NCI-H82 (cell line): ENCODE measurements at regions not wholly inside any gene's neighbourhood (a gene's known extent, or its start where the extent isn't known, plus 50 kb on each side); places are given as distances from the start of the nearest gene placed in this dataset.
"Not testable (repeated sequence)": the region's sequence is repeated elsewhere in the genome, so short reads cannot be mapped to it uniquely, and the experiment has no call there.

ENCODE experiments used
- DNase-seq: peaks from one replicate; lab custom pipeline; 2025; lab: John Stamatoyannopoulos, UW

DNA sequence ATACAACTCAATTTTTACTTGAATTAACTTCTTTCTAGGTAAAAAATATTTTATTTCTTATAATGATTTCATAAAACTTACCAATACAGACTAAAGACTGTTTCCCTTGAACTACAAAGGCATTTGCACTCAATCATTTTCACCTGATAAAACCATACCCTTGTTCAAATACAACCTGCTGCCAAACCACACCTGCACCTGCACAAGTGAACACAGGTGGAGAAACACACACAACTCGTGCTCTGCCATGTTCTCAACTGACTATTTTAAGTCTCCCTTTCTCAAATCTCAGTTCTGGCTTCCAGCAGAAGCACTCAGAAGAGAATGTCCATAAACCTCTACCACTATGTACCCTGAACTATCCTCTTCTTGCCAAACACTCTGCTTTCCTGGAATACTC, 1892.1 kb downstream of the MAT2B start:
- no peak for DNase-seq

DNA sequence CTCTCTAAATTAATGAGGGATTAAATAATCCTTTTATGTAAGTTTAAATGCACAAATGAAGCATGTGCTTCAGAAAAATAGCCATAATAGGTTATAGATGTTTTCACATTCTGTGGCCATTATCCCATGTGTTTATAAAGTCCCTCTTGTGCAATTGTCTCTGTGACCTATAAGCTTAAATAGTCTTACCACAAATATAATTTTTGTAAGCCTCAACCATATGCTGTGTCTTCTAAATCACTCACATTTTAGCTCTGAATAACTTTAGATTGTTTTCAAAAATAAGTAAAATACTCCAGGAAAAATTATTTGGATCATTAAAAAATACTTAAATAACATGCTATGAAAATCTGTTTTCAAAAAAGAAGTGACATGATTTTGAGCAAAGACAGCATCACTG, 1894.7 kb downstream of the MAT2B start:
- DNase-seq = no peak

DNA sequence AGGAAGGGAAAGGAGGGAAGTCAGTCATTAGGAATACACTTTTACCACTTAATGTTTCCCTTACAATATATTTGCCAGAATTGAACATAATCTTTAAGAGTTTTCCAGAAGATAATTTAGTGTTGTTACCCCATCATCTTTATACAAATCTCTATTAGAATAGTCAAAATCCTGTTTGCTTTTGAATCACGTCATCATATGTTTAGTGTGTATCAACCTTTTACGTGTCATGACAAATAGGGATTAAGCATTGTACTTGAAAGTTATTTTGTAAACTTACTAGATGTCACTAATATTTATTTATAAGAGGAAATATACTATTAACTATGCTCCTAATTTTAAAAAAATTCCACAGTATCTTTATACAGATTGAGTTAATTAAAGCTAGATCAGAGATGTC, 1899.5 kb downstream of the MAT2B start:
- DNase-seq = no peak

DNA sequence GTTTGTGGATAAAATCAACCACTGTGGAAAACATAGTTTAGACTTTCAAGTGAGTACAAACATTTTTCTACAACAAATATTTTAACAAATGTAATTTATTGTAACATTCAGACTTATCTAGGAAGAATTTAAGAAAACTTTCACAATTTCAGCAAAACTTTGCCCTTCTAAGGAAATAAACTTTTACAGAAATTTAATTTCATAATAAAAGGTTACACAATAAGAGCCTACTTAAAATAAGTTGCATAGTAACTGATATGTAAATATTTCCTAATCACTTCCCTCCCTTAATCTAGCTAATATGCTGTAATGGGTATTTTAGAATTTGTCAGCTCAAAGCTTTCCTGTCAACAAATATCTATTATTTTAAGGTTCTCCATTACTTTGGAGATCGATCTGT, 1899.9 kb downstream of the MAT2B start:
- DNase-seq = no peak

DNA sequence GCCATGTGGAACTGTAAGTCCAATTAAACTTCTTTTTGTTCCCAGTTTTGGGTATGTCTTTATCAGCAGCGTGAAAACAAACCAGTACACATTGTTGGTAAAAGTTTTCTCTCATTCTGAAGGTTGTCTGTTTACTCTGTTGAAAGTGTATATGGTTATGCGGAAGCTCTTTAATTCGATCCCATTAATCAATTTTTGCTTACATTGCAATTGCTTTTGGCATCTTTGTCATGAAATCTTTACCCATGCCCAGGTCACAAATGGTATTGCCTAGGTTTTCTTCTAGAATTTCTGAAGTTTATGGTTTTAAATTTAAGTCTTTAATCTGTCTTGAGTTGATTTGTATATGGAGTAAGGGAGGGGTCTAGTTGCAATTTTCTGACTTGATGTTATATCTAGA, 1901.9 kb downstream of the MAT2B start:
- DNase-seq = no peak

DNA sequence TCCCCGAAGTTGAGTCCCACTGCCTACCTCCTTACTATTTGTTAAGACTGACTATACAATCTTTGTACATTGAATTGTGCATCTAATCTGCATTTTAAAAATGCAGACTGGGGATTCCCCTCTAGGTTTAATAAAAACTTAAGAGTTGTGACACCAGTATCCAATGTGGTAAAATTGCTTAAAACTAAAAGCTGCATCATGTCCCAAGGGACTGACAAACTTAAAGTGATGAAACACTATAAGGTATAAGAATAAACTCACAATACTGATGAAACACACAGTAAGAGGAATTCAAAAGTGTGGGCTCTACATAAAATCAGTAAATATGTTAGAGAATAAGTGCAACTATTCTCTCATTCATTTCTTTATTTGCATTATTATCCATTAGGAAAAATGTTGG, 1905.1 kb downstream of the MAT2B start:
- no peak for DNase-seq

DNA sequence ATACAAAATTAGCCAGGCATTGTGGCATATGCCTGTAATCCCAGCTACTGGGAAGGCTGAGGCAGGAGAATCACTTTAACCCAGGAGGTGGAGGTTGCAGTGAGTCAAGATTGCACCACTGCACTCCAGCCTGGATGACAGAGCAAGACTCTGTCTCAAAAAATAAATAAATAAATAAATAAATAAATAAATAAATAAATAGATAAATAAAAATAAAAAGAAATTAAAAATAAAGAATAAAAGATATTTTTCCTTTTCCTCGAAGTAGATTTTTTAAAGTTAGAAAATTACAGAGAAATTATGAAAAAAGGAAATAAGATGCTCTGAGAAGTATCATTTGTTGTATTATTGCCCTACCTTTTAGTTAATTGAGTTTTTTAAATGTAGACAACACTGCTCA, 1906.1 kb downstream of the MAT2B start:
- not testable (repeated sequence) for DNase-seq

DNA sequence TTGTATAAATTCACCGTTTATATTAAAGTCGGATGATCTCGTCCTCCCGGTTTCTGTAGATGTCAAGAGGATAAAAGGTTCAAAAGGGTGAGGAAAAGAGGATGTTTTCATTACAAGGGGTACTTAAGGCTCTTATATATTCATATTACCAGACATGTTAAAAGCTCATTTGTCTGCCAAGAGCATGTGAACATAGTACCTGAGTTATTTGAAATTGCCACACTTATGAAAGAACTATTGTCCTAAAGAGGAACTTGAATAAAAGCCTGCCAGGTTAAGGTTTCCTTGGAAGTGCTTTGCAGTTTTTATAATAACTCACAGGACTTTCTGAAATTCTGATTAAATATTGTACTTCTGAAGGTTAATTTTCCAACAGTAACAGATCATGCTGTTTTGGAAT, 1915.1 kb downstream of the MAT2B start:
- DNase-seq = no peak

DNA sequence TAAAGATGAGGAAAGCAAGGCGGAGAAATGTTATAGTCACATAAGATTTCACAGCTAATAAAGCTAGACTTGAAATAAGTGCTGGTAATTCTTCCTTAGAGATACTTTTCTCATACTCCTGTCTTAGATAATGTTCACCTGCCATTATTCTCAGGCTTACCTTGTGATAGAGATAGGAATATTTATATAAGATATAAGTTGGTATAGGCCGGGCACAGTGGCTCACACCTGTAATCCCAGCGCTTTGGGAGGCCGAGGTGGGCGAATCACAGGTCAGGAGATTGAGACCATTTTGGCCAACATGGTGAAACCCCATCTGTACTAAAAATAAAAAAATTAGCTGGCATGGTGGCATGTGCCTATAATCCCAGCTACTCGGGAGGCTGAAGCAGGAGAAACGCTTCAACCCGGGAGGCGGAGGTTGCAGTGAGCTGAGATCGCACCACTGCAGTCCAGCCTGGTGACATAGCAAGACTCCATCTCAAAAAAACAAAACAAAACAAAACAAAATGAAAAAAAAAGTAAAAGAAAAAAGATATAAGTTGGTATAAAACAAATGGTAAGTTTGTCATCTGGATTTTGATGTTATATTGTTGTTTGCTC, 1918.4 kb downstream of the MAT2B start:
- no peak for DNase-seq

DNA sequence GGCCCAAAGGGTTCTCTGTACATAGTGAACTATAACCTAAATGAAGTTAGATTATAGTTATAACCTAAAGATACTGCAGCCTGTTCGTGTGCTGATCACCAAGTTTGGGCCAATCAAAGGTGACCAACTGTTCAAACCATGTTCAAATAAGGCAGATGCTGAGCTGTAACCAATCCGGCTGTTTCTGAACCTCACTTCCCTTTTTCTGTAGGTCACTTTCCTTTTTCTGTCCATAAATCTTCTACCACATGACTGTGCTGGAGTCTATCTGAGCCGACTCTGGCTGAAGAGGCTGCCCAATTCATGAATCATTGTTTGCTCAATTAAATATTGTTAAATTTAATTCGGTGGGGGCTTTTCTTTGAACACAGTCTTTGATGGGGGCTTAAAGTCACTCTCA, 1920.2 kb downstream of the MAT2B start:
- no peak for DNase-seq

DNA sequence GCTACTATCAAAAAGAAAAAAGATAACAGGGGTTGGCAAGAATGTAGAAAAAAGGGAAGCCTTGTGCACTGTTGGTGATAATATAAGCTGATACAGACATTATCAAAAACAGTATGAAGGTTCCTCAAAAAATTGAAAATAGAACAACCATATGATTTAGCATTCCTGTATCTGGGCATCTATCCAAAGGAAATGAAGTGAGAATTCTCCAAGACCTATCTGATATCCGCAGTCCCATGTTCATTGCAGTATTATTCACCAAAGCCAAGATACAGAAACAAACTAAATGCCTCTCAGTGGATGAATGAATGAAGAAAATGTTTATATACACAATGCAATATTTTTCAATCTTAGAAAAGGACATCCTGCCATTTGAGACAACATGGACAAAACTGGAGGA, 1943.3 kb downstream of the MAT2B start:
- DNase-seq = no peak

DNA sequence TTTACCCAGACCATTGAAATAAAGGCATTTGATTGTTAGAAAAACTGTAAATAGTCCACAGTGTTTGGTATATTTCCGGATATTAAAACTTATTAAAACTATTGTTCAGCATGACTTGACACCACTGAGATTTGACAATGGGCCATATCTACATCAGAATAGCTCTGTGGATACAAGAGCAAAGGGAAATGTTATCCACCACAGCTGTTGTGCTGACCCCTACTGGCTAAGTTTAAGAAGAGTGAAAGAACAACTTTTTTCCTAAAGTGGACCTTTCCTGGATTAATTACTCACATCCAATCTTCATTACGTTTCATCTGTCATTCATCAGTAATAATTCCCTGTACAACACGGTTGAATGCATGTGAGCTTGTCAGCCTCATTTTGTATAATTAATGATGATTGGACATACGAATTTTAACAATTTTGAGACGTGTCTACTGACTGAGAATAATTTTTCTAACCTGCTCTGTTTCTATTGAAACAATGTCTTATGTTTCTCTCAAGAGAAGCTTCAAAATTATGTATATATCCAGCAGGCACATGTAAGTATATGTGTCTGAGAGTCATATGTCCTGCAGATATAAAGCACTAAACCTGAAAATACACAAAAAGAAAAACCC, 1952.6 kb downstream of the MAT2B start:
- peak; percentile 69 for DNase-seq

DNA sequence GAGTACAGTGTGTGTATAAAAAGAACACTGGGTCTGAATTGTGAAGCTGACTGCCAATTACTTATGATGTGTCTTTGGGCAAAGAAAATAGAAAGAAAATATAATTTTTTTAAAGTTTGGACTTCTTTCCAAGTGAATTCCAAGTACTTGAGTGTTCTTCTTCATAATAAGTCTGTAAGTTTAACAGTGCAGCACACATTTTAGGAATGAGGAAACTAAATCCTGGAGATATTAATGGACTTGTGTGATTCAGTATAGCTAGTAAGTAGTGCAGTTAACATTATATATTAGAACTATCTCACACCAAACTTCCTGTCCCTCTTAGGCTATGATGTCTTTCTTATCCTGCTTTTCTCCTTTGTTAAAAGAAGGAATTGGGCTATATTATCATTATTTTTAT, 1953.8 kb downstream of the MAT2B start:
- DNase-seq = no peak

DNA sequence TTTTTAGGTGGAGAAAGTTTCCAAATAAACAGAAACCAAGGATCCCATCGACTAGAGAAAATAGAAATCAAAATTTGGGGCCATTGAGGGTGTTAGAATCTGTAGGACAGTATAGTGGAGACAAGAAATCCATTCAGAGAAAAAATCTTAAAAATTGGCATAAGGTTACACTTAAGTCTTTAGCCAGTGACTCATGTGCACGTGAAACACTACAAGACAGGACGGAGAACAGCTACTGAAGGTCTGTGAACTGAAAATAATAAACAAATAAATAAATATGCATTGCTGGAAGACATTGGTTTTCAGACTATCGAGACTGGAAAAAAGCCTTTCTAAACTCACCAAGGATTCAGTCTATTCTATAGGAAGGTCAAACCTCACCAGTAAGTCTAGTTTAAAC, 1955.5 kb downstream of the MAT2B start:
- DNase-seq = no peak

DNA sequence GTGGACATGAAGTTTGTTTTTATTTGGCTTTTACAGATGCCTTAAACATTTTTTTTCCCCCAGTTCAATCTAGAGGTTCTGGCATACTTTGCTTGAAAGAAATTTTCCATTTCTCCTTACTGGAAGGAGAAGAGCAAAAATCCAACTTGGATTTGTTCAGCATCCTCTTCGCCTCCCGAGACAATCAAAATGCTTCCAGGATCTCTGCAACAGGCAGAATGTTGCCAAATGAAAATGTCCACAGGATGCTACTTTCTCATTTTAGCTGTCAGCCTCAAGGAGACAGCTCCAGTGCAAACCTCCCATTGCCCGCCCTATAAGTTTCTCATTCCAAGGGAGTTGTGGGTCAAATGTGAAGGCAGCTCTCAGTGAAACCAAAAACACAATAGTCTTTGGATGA, 1972.1 kb downstream of the MAT2B start:
- DNase-seq = no peak

DNA sequence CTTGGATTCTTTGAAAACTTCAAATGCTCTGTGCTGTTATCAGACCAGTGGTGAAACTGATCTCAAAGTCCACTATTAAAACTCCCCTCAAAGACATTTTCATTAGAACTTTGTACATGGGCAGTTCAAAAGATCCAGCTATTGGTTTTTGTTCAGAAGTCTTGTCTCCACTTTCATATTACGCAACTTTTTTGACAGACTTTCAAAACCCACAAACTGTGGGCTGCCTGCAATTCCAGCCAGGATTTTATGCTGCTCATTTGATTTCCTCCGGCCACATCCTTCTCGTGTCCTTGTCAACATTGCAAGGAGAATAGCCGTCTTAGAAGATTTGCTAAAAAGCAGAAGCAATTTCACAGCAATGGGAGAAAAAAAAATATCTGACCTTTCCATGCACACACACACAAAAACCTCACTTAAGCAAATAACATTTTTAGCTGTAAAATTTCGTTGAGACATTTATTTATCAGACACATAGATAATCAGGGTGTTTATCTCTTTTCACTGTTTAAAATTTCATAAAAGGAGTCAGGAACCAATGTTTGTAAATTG, 1990.5 kb downstream of the MAT2B start:
- DNase-seq = no peak

DNA sequence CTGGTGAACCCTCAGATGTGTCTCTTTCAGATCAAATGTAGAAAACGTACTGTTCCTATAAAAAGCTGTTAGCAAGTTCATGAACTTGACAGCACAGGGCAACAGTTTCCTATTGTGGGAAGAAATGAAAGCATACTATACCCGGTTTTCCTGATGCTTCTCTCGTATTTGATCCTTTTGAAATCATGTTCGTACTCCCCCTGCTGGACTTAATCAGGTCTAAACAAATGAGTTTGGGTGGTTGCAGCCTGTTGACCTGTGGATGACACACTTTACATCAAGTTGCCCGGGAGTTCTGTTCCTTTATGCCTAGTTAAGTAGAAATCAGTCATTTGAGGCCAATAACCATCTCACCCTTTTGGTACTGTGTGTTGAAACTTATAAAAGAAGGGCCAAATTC, 1992.3 kb downstream of the MAT2B start:
- peak; percentile 15 for DNase-seq

DNA sequence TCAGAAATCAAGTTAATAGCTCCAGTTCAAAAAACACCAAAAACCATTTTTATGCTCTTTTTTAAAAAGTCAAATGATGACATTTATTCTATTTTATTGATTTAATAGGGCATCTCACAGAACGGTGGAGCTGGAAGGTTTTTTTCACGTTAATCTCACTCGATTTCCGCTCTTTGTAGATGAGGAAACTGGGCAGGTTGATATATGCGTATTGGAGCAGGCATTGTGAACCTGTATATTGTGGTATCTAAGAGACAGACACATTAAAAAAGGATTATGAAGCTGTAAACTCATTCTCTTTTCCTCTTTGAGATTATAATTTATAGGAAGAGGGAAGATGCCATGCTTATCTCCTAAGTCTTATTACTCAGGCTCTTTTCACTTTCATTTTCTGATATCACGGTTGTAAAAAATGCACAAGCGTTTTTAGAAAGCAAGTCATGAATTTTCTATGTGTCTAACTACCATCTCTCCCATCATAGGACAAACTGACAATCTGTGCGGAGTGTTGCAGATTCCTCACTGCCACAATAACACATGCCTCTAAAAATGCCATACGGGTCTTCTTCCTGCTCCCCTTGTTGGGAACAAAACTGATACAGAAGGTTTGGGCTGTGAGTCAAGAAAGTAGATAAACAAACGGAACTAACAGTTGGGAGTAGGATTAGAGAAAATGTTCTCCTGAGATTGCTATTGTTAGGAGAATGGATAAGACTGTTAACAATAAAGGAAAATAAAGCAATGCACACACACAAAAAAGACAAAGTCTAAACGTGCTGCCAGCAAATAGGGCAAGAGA, 1997.7 kb downstream of the MAT2B start:
- DNase-seq = peak; percentile 2

DNA sequence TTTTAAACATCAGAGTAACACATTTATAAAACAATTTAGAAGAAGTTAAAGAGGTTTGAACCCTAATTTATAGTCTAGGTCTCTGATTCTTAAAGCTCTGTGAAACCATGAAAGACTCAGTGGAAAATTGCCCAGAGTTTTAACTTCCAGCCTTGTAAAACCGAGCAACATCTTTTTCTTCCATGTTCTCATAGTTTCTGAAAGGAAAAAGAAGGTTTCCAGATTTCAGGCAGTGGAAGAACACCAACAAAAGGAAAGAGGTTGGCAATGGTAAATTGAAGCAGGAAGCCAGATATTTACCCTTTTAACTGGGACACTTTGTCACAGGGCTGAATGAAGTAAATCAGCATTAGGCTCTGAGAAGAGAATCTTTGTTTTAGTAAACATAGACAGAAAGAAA, 1999.3 kb downstream of the MAT2B start:
- no peak for DNase-seq

DNA sequence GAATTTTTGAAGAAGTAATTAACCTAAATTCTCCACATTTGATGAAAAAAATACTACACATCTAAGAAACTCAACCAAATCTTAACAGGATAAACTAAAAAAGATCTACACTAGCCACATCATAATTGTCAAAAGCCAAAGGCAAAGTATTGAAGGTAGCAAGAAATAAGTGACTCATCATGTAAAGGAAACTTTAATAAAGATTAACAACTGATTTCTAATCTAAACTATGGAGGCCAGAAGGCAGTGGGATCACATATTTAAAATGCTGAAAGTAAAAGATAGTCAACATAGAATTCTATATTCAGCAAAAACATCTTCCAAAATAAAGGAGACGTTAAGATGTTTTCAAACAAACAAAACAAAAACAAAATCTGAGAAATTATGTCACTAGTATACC, 2002.9 kb downstream of the MAT2B start:
- DNase-seq = no peak

DNA sequence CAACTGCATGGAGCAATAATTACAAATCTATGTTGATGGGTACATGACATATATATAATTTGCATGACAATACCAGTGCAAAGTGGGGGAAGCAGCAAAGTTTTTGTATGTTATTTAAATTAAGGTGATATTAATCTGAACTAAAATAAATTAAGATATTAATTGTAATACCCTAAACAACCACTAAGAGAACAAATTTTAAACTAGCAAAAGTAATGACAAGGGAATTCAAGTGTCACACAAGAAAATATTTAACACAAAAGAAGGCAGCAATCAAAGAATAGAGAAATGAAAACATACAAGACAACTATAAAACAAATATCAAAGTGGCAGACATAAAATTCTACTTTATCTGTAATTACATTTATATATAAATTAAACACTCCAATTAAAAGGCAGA, 2003.4 kb downstream of the MAT2B start:
- no peak for DNase-seq

DNA sequence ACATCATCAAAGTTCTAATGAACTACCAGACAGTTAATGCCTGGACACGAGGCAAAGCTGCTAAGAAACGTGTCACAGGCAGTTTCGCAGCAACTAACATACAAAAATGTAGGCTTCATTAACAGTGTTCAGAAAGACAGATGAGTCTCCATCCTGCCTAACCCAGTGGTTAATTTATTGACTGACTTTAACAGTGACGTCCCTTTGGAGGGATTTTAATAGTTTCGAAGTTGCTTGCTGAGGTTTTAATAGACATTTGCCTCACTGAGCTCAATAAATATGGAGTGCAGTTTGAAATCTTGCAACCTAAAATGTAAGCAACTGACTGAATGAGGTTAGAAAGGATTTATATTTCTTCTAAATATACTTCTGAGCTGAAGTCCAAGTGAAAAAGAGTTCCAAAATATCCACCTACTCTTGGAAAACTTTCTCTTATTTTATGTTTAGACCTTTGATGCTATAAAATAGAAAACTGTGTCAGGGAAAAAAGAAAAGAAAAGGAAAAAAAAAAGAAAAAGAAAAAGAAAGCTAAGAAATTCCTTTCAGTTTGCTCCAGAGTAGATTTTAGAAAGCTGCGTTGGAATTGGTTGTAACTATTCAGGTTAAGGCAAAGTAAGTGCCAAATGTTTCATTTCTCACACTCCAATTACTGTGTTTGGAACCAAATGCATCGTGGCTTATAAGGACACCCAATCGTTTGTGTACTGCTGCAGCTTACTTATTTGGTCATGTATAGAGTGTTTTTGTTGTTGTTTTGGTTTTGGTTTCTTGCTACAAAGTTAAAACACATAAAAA, 2016.6 kb downstream of the MAT2B start:
- no peak for DNase-seq
